Left renal cortex interstitium (tissue), 4 donors: ENCODE measurements at regions not wholly inside any gene's neighbourhood (a gene's known extent, or its start where the extent isn't known, plus 50 kb on each side); places are given as distances from the start of the nearest gene placed in this dataset.

Source experiments
- DNase-seq, 4 donors: peaks; one replicate each; pipeline ENCODE4 v3.0.0-alpha.2; 2013; ENCODE audit warnings: low read depth in 4 of 4, low spot score in 2 of 4, missing footprints in 1 of 4

- DNase-seq = no peak
Observed at GRCh38 chr17:13362341-13363122, 239.2 kb downstream of the HS3ST3A1 start.

DNA sequence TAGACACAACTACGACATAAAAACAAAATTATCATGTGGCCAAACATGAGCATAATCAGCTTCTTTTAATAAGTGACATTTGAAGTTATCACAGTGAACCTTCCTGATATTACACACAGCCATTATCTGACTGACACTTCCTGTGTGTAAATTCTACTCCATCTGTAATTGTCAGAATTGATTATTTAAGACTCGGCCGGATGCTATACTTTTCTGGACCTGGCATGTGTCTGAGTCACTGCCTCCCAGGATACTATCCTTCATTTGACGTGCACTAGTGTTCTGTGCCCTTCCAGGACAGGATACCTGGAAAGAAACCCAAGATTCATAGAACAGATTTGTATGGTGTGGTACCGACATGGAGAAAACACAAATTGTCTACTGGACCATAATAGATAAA lies 242.0 kb downstream of the HS3ST3A1 start:
- no peak for DNase-seq

DNA sequence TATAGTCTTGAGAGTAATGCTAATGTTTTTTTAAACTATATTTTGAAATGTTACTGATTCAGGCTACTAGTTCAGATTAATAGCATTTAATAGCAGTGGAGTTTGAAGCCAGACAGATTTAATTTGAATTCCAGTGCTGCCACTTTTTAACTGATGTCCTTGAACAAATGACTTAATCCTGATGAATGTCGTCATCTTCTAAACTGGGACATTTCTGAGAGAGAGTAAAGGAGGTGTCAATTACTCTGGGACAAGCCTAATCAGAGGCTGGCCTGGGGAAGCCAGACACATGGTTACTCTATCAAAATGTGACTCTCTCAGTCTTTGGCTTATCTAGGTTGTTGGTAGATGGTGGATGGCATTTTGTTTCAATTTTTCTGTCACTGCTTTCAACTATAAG lies 246.7 kb downstream of the HS3ST3A1 start:
- DNase-seq = no peak

GRCh38 chr17:13353590-13353989 lies 248.1 kb downstream of the HS3ST3A1 start:
- DNase-seq = no peak

- DNase-seq = no peak
Observed at GRCh38 chr17:13352747-13353415, 248.8 kb downstream of the HS3ST3A1 start.

DNA sequence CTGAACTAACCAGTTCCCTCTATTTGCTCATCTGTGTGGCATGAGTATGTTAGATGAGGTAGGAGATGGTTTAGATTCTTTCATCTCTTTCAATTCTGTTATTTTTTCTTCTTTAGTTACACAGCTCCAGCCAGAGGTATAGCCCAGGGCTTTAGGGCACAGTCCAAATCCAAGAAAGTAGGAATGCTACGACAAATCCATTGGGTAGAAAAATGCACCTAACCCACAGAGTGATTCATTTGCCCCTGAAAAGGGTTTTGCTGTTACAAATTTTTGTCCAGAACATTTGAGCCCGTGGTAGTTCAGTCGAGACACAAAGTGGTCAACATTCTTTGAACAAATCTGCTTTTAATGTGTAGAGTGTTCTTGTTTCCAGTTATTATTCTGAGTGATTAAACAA lies 250.7 kb downstream of the HS3ST3A1 start:
- DNase-seq = no peak

DNA sequence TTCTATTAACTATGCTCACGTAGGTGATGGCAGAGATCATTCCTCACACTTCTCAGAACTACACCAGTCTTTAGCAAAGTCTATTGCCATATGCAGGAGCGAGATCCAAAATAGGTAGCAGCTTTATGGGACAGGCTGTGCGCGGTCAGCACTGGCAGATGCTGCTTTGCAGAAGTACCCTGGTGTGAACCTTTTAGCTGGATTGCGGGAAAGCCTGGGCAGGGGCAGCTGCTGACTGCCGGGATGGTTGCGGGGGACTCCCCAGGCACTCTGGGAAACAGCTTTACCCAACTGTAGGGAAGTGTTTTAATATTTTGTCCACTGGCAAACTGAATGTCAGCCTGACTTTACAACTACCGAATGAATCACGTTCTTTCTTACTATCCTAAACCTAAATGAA lies 251.3 kb downstream of the HS3ST3A1 start:
- DNase-seq = no peak

DNA sequence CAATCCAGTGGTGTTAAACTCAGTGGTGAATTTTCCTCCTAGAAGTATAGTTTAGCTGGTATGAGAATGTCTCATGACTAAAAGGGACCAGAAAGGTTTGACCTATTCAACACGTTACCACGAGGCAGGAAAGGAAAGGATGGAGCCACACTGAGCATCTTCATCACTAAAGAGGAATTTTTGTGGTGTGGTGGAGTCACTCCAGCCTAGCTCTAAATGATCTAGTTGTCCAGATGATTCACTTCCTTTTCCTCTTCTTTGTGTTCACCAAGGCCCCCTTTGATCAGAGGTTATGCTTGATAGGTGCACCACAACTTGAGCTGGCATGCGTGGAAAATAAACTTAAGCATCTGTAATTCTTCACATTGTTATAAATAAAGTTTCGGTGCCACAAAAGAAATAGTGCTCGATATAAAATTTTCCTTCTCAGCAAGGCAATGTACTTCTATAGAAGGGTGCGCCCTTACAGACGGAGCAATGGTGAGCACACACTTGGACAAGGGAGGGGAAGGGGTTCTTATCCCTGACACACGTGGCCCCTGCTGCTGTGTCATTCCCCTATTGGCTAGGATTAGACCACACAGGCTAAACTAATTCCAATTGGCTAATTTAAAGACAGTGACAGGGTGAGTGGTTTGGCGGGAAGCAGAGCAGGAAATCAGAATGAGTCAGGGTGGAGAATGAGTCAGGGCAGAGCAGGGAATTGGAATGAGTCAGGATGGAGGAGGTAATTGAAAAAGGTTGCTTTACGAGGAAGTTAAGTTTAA lies 254.6 kb downstream of the HS3ST3A1 start:
- DNase-seq = no peak

DNA sequence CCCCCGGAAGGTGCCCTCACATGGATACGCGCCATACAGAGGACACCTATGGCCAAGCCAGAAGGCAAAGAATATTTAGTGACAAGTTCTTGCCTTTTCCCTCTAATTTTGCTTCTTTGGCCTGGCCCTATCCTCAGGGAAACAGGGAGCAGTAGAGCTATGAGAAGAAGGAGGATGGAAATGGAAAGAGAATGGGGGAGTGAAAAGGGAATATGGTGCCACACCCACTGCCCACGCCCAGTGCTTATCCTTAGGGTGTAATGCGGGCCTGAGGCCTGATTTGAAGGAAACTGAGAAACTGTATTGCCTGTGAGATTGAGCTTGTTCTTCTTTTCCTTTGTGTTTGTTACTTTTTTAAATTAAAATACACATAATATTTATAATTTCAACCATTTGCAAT lies 255.1 kb downstream of the HS3ST3A1 start:
- no peak for DNase-seq

GRCh38 chr17:13346081-13346533 lies 255.6 kb downstream of the HS3ST3A1 start:
- no peak for DNase-seq

DNA sequence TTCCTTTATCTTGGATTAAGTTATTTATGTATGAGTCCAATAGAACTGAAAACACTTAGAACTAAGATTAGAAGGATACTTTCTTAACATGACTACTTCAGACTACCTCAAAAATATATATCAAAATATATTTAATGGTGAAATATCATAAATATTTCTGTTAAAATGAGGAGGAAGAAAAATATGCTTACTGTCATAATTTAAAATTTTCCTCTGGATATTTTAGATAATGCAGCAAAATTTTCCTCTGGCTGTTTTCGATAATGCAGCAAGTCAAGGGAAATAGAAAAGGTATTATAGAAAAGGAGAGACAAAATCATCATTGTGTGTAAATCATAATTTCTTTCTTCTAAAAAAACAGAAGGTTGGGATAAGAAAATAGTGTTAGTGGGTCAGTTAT lies 263.3 kb downstream of the HS3ST3A1 start:
- DNase-seq = no peak

- DNase-seq = peak; percentile 37 to 56 (median 42)
Observed at GRCh38 chr17:13337864-13338371, 263.8 kb downstream of the HS3ST3A1 start.

DNA sequence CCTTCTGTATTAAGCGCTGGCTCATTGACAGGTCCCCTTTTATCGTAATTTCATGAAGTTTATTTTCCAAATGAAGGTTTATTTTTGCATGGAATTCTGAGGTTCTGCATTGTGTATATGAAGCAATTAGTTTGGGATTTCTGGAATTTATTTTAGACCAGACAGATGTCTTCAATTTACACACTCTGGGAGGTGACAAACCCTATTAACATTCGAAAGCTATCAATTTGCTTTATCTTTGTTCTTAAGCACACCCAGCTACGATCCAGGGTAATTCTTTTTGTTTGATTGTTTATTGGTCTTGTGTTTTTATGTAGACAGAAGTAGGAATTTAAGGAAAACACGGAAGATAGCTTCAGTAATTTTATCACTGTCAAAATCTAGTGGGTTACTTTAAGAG lies 264.6 kb downstream of the HS3ST3A1 start:
- no peak for DNase-seq

DNA sequence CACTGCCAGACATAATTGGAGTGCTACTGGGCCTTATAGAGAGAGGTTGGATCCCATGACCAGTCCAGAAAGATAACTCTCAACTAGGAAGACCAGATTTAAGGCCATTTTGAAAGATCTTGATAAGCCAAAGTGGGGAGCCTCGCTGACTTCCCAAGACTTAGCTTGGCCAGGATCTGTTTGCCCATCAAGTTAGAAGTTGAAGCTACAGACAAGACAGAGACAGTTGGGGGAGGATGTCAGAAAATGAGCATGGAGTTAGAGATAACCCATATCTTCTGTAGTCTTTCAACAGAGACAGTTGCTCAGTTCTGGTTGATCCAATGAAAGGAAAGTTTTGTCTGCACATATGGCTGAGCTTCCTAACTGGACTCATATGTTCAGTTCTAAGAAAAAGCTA lies 267.4 kb downstream of the HS3ST3A1 start:
- no peak for DNase-seq

DNA sequence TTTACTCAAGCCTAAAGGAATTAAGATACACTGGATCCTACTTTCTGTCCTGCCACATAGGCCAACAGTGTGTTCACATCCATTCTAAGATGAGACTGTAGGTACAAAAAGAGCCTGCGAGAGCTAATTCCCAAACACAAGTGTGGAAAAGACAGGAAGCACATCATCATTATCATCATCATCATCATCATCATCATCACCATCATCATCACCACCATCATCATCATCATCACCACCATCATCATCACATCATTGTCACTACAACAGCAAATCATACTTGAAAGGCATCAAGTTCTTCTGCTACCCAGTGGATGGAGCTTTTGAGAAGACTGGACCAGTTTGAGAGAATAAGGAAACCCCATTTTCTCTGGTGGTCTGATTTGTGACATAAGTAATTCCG lies 268.1 kb downstream of the HS3ST3A1 start:
- DNase-seq = no peak

GRCh38 chr17:13332207-13332606 lies 269.5 kb downstream of the HS3ST3A1 start:
- DNase-seq = no peak

DNA sequence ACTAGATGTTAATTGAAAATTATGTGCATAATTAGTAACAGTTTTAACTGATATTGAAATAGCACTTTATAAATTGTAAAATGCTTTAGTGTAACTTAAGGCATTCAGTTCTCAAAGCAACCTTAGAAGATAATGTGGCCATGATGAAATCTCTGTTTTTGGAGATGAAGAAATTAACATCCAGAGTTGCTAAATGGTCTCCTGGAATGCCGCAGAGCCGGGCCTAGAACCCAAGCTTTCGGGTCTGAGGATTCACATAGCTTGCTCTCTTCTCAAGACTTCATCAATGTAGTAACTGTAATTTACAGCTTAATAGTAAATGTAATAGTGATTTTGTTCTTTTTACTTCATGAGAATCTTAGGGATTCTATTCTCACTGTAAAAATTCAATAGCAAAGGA lies 272.3 kb downstream of the HS3ST3A1 start:
- no peak for DNase-seq

DNA sequence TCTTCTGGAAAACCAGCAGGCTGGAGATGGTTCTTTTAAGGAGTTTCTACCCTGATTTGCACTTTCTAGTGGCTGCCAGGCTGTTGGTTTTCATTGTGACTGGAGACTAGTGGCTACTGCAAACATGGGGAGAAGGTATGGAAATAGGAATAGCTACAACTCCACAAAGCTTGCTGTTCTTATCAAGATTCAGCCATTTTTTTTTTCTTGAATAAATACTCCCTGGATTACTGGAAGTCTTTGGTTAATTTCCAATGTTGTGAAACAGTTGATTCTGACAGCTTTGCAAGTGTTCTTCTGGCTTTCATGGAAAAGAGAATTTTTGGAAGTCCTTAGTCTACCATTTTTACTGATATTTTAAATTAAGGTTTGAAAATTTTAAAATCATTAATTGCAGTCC lies 277.7 kb downstream of the HS3ST3A1 start:
- no peak for DNase-seq

GRCh38 chr17:13321951-13322701 lies 279.6 kb downstream of the HS3ST3A1 start:
- no peak for DNase-seq

DNA sequence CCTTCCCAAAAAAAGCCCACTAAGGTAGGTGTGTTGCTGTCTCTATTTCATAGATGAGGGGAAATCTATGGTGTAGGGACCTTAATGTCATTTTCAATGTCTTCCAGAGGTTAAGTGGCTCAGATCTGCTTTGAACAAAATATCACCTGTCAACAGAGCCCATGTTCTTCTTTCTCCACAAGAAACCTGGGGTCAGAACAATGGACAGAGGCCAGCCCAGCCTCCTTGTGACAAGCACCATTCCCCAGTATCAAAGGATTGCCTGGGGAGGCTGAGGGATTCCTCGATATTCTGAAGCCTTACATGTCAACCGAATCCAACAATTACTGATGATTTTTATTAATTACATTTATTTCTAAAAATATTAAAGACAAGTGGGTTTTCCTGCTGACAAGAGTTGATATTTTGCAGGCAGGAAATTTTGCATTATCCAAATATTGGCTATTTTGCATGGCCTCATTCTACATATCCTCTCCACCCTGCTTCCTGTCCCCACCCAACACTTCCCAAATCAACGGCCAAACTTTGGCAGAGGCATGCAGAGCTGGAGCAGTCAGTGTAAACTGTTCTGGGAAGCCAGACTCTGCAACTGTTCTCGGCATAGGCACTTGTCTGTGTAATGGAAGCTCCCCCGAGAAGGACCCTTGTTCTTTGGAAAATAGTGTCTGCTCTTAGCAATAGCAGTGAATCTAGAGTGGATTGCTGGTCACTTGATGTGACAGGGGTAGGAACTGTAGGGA lies 281.5 kb downstream of the HS3ST3A1 start:
- no peak for DNase-seq
